ENCODE measurements at regions not wholly inside any gene's neighbourhood (a gene's known extent, or its start where the extent isn't known, plus 50 kb on each side); places are given as distances from the start of the nearest gene placed in this dataset.

DNA sequence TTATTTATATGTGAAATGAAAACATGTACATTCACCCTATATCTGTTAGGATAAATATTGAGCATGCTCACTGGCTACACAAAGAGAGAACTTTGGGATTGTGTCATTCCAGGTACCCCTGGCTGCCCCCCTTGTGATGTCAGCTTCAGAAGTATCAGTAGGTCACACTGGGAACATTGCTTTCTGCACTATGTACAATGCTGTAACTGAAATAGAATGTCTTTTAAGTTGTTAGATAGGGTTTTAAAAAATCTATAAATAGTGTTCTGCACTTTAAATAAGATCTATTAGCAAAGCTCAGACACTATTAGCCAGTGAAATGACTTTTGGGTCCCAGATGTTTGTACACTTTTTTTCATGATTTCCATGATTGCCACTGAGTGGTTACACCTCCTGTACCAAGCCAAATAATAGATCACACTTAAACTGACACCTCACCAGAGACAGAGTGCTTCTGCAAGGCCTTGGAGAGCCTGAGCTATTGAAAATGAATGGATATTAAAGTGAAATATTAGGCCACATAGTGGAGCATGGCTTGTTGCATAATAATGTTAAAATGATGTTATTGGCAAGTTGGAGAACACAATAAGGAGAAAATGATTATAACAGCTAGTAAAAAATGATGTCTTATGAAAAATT lies 297.0 kb upstream of the NXPH2 start:
- Mint-ChIP-seq H3K4me1 (ENCODE audit: low read depth) (no peaks in the 10 kb centered on the region), H3K4me3 (ENCODE audit: low read depth) (no peak overlapping the region), H3K27ac (no peak overlapping the region), H3K9me3 (ENCODE audit: low read depth) (no peaks in the 10 kb centered on the region), H3K36me3 (ENCODE audit: insufficient read depth) (no peaks in the 10 kb centered on the region), H3K27me3 (no peaks in the 10 kb centered on the region)
- no peak for DNase-seq (ENCODE audit: low spot score, unreplicated experiment)
- TF ChIP-seq, protein P1, sequence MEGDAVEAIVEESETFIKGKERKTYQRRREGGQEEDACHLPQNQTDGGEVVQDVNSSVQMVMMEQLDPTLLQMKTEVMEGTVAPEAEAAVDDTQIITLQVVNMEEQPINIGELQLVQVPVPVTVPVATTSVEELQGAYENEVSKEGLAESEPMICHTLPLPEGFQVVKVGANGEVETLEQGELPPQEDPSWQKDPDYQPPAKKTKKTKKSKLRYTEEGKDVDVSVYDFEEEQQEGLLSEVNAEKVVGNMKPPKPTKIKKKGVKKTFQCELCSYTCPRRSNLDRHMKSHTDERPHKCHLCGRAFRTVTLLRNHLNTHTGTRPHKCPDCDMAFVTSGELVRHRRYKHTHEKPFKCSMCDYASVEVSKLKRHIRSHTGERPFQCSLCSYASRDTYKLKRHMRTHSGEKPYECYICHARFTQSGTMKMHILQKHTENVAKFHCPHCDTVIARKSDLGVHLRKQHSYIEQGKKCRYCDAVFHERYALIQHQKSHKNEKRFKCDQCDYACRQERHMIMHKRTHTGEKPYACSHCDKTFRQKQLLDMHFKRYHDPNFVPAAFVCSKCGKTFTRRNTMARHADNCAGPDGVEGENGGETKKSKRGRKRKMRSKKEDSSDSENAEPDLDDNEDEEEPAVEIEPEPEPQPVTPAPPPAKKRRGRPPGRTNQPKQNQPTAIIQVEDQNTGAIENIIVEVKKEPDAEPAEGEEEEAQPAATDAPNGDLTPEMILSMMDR (IDR thresholded peaks at IDR 0.05; ENCODE audit: unreplicated experiment), result no peak

DNA sequence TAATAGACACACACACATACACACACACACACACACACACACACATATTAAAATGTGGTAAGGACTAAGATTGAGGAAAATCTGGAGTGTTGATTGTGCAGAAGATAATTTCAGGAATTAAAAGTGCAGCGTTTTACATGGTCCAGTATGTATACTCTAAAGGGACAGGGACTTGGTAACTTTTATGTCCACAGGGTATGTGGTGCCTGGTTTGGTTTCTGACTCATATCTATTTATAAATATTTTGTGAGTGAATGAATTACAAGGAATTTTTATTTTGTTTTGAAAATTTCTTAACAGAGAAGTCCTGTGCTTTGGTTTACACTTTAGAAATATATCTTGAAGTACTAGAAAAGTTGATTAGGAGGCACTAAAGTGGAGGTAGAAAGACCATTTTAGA lies 287.7 kb upstream of the NXPH2 start:
- H3K4me3 Mint-ChIP-seq (ENCODE audit: low read depth), result no peak overlapping the region
- H3K9me3 Mint-ChIP-seq (ENCODE audit: low read depth), result no peaks in the 10 kb centered on the region
- no peaks in the 10 kb centered on the region for H3K27me3 Mint-ChIP-seq
- H3K4me1 Mint-ChIP-seq (ENCODE audit: low read depth), result no peaks in the 10 kb centered on the region
- no peak for DNase-seq (ENCODE audit: low spot score, unreplicated experiment)
- TF ChIP-seq, protein P1 (IDR thresholded peaks at IDR 0.05; ENCODE audit: unreplicated experiment), result no peak
- H3K27ac Mint-ChIP-seq, result no peak overlapping the region
- H3K36me3 Mint-ChIP-seq (ENCODE audit: insufficient read depth), result no peaks in the 10 kb centered on the region

DNA sequence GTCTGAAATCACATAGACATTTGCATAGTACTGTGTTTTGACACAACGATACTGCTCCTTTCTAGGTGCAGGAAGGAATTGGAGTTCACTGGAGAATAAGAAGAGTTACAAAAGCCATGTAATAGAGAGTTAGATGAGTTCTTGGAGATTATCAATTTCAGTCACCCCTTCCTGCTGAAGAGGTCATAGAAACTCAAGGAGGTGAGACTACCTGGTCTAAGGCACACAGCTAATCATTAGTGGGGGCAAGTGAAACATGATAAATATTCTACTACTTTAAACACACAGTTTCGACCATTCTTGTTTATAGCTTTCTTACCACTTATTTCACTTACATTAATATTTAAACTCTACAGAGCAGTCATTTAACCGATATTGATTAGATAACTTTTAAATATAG lies 286.9 kb upstream of the NXPH2 start:
- Mint-ChIP-seq H3K36me3 (ENCODE audit: insufficient read depth) (no peaks in the 10 kb centered on the region), H3K27ac (no peak overlapping the region), H3K27me3 (no peaks in the 10 kb centered on the region), H3K9me3 (ENCODE audit: low read depth) (no peaks in the 10 kb centered on the region), H3K4me3 (ENCODE audit: low read depth) (no peak overlapping the region), H3K4me1 (ENCODE audit: low read depth) (no peaks in the 10 kb centered on the region)
- DNase-seq (ENCODE audit: low spot score, unreplicated experiment), result no peak
- TF ChIP-seq, protein P1 (IDR thresholded peaks at IDR 0.05; ENCODE audit: unreplicated experiment), result no peak

DNA sequence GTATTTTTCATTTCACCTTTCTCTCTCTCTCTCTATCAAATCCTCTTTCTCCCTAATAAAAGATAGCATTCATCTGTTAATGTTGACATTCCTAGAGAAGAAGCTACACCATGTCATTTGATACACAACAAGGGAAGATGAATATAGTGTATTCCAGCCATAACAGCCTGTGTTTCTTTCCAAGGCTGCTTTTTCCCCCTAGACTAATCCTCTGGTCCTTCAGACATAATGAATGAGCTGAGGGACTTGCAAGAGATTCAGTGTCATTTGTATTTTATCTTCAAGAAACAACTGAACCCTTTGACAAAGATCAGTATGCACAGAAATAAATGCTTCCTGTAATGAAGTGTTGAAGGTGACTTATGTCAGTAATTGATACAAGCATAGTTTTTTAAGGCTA lies 284.0 kb upstream of the NXPH2 start:
- H3K27me3 Mint-ChIP-seq, result no peaks in the 10 kb centered on the region
- no peaks in the 10 kb centered on the region for H3K9me3 Mint-ChIP-seq (ENCODE audit: low read depth)
- DNase-seq (ENCODE audit: low spot score, unreplicated experiment), result no peak
- no peak overlapping the region for H3K27ac Mint-ChIP-seq
- no peaks in the 10 kb centered on the region for H3K4me1 Mint-ChIP-seq (ENCODE audit: low read depth)
- no peak overlapping the region for H3K4me3 Mint-ChIP-seq (ENCODE audit: low read depth)
- H3K36me3 Mint-ChIP-seq (ENCODE audit: insufficient read depth), result no peaks in the 10 kb centered on the region
- TF ChIP-seq, protein P1 (IDR thresholded peaks at IDR 0.05; ENCODE audit: unreplicated experiment), result no peak

DNA sequence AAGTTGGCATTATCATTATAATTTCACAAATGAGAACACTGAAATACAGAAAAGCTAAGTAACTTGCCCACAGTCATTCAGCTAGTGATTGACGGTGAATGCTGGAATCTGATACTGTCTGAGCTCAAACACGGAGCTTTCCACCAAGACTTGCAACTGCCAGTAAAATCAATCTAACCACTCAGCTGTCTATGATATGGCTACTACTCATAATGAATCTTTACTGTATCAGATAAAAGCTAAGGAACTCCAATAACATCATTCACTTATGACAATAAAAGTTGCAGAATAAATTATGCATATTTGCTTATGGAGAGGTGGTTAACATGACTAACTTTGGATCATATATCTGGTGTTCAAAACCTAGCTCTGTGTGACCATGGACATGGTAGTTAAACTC lies 279.4 kb upstream of the NXPH2 start:
- Mint-ChIP-seq H3K27me3 (no peaks in the 10 kb centered on the region), H3K4me3 (ENCODE audit: low read depth) (no peak overlapping the region)

More for the DNA sequence above, 279.4 kb upstream of the NXPH2 start:
- H3K9me3 Mint-ChIP-seq (ENCODE audit: low read depth), result no peaks in the 10 kb centered on the region
- no peak overlapping the region for H3K27ac Mint-ChIP-seq
- no peaks in the 10 kb centered on the region for H3K36me3 Mint-ChIP-seq (ENCODE audit: insufficient read depth)
- DNase-seq (ENCODE audit: low spot score, unreplicated experiment), result no peak
- no peaks in the 10 kb centered on the region for H3K4me1 Mint-ChIP-seq (ENCODE audit: low read depth)
- TF ChIP-seq, protein P1 (IDR thresholded peaks at IDR 0.05; ENCODE audit: unreplicated experiment), result no peak
